Memory B cell (primary cell): ENCODE measurements at regions not wholly inside any gene's neighbourhood (a gene's known extent, or its start where the extent isn't known, plus 50 kb on each side); places are given as distances from the start of the nearest gene placed in this dataset.

Experiments used
- ATAC-seq: fragments of 150-1000 bp; cut with Tn5 transposase; 2 replicates; pipeline ENCODE4 v1.10.0; 2021; ENCODE audit warnings: low read depth, mild to moderate bottlenecking, moderate library complexity
- DNase-seq, 2 donors: peaks; one replicate each; pipeline ENCODE4 v3.0.0; 2022; ENCODE audit warnings: low spot score in 2 of 2
- H3K27ac Mint-ChIP-seq: one replicate; pipeline ENCODE4 v1.8.0; 2022; ENCODE audit warnings: mild to moderate bottlenecking, moderate library complexity, mixed read lengths
- H3K27me3 Mint-ChIP-seq: one replicate; pipeline ENCODE4 v1.8.0; 2022; ENCODE audit warnings: mixed read lengths
- H3K36me3 Mint-ChIP-seq: one replicate; pipeline ENCODE4 v1.8.0; 2022; ENCODE audit warnings: mild to moderate bottlenecking, mixed read lengths
- H3K4me1 Mint-ChIP-seq: one replicate; pipeline ENCODE4 v1.8.0; 2022; ENCODE audit warnings: mixed read lengths
- H3K4me3 Mint-ChIP-seq: one replicate; pipeline ENCODE4 v1.8.0; 2022; ENCODE audit warnings: mild to moderate bottlenecking, moderate library complexity, mixed read lengths
- H3K9me3 Mint-ChIP-seq: one replicate; pipeline ENCODE4 v1.8.0; 2022; ENCODE audit warnings: mixed read lengths

DNA sequence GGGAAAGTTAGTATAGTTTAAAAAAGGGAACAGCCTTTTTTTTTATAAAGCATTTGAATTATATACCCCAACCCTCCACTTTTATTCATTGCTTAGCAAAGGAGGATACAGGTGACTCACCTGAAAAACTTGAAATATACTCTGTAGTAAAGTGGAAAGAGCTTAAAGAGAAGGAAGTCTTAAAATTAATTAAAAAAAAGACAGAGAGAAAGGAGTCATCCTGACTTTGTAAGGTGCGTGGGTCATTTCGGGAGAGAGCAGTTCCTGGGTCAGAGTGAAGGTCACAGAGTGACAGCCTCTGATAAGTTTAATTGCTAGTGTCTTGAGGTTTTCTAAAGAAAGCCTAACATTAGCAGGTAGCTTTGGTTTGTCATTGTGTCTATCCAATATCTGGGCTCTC lies 310.3 kb downstream of the KLF5 start:
- Mint-ChIP-seq H3K36me3 (no peaks in the 10 kb centered on the region), H3K4me3 (no peak overlapping the region), H3K9me3 (no peaks in the 10 kb centered on the region), H3K27me3 (no peaks in the 10 kb centered on the region), H3K27ac (no peak overlapping the region), H3K4me1 (no peaks in the 10 kb centered on the region)
- no peak for ATAC-seq
- no peak for DNase-seq

DNA sequence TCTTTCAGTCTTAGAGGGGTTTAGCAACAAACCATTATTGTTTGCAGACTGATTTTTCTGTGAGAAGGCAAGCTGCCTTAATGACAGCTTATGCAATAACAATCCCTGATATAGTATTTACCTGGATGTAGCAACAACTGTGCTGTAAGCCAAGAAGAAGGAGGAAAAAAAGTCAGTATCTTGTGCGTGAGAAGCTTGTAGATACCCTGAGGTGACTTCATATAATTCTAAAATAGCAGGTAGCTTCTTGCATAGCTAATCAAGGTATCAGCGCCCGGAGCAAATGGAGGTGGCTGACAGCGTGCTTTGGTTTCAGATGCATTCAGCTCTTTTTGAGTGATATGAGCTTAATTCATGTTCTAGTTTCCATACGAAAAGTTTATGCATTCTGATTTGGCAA lies 309.8 kb downstream of the KLF5 start:
- H3K27ac Mint-ChIP-seq, result no peak overlapping the region
- H3K36me3 Mint-ChIP-seq, result no peaks in the 10 kb centered on the region
- no peaks in the 10 kb centered on the region for H3K9me3 Mint-ChIP-seq
- ATAC-seq, result no peak
- H3K4me1 Mint-ChIP-seq, result no peaks in the 10 kb centered on the region
- no peak overlapping the region for H3K4me3 Mint-ChIP-seq
- no peak for DNase-seq
- H3K27me3 Mint-ChIP-seq, result no peaks in the 10 kb centered on the region

- Mint-ChIP-seq H3K4me1 (no peaks in the 10 kb centered on the region), H3K36me3 (no peaks in the 10 kb centered on the region), H3K27me3 (no peaks in the 10 kb centered on the region), H3K9me3 (no peaks in the 10 kb centered on the region), H3K27ac (no peak overlapping the region), H3K4me3 (no peak overlapping the region)
- no peak for ATAC-seq
- no peak for DNase-seq
These were observed 309.1 kb downstream of the KLF5 start for GRCh38 chr13:73367886-73368285.

GRCh38 chr13:73366241-73366640 lies 307.4 kb downstream of the KLF5 start:
- no peaks in the 10 kb centered on the region for H3K4me1 Mint-ChIP-seq
- DNase-seq (no peak), ATAC-seq (no peak)
- H3K9me3 Mint-ChIP-seq, result no peaks in the 10 kb centered on the region
- H3K27ac Mint-ChIP-seq, result no peak overlapping the region
- H3K27me3 Mint-ChIP-seq, result no peaks in the 10 kb centered on the region
- H3K4me3 Mint-ChIP-seq, result no peak overlapping the region
- H3K36me3 Mint-ChIP-seq, result no peaks in the 10 kb centered on the region

DNA sequence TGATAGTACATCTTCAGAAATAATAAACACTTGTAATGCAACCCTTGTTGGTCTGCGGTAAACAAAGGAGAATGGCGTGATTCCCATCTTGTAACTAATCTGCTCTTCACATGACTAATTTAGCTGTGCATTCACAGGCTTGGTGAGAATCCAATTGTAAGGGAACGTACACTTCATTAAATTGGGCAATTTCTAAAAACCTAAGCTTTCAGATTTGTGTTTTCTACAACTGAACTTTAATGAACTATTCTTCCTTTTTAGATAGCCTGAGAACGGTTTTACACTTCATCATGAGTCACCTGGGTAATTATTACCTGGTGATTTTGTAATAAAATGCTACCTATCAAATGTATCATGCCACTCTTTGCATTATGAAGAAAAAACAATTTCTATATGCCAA lies 306.9 kb downstream of the KLF5 start:
- no peak for DNase-seq
- H3K4me3 Mint-ChIP-seq, result no peak overlapping the region
- H3K4me1 Mint-ChIP-seq, result no peaks in the 10 kb centered on the region

GRCh38 chr13:73365252-73365651 lies 306.4 kb downstream of the KLF5 start:
- H3K9me3 Mint-ChIP-seq, result no peaks in the 10 kb centered on the region
- H3K27ac Mint-ChIP-seq, result no peak overlapping the region
- H3K4me1 Mint-ChIP-seq, result no peaks in the 10 kb centered on the region
- no peak overlapping the region for H3K4me3 Mint-ChIP-seq
- H3K27me3 Mint-ChIP-seq, result no peaks in the 10 kb centered on the region
- no peaks in the 10 kb centered on the region for H3K36me3 Mint-ChIP-seq
- no peak for DNase-seq
- ATAC-seq, result no peak

More for the DNA sequence above, 306.9 kb downstream of the KLF5 start:
- Mint-ChIP-seq H3K27me3 (no peaks in the 10 kb centered on the region), H3K27ac (no peak overlapping the region), H3K36me3 (no peaks in the 10 kb centered on the region), H3K9me3 (no peaks in the 10 kb centered on the region)
- no peak for ATAC-seq

GRCh38 chr13:73364736-73365135 lies 305.9 kb downstream of the KLF5 start:
- Mint-ChIP-seq H3K4me3 (no peak overlapping the region), H3K27me3 (no peaks in the 10 kb centered on the region), H3K4me1 (no peaks in the 10 kb centered on the region), H3K27ac (no peak overlapping the region), H3K36me3 (no peaks in the 10 kb centered on the region), H3K9me3 (no peaks in the 10 kb centered on the region)
- ATAC-seq, result no peak
- no peak for DNase-seq

DNA sequence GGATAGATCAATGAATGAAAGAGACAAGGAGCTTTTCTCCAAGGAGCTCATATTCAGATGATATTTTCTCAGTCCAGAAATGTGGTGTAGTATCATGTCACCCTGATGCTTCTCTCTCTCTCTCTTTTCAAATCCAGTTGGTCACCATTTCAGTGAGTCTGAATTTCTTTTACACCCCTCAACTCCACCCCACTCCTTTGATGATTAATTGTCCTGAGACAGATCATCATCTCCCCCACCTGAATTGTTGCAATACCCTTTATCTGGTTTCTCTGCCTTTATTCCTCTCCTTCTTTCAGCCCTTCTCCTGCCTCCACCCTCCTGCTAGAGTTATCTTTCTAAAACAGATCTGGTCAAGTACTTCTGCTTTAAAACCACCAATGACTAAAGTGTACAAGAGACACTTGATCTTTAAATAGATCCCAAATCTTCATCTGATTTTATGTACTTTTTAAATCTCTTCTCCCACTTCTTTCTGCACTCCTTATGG lies 299.8 kb downstream of the KLF5 start:
- Mint-ChIP-seq H3K27ac (no peak overlapping the region), H3K4me1 (no peaks in the 10 kb centered on the region), H3K9me3 (peaks cover 4% of the 10 kb centered on the region), H3K4me3 (no peak overlapping the region), H3K27me3 (no peaks in the 10 kb centered on the region), H3K36me3 (no peaks in the 10 kb centered on the region)
- ATAC-seq, result no peak
- DNase-seq, result no peak

- no peak for DNase-seq
- Mint-ChIP-seq H3K36me3 (no peaks in the 10 kb centered on the region), H3K27me3 (no peaks in the 10 kb centered on the region), H3K9me3 (peaks cover 4% of the 10 kb centered on the region), H3K4me1 (no peaks in the 10 kb centered on the region), H3K4me3 (no peak overlapping the region), H3K27ac (no peak overlapping the region)
- ATAC-seq, result no peak
These were observed 296.3 kb downstream of the KLF5 start for GRCh38 chr13:73355134-73355533.

GRCh38 chr13:73351730-73352129 lies 292.9 kb downstream of the KLF5 start:
- Mint-ChIP-seq H3K9me3 (peaks cover 1% of the 10 kb centered on the region), H3K27me3 (no peaks in the 10 kb centered on the region), H3K27ac (no peak overlapping the region), H3K4me3 (no peak overlapping the region), H3K4me1 (no peaks in the 10 kb centered on the region), H3K36me3 (no peaks in the 10 kb centered on the region)
- DNase-seq (no peak), ATAC-seq (no peak)

DNA sequence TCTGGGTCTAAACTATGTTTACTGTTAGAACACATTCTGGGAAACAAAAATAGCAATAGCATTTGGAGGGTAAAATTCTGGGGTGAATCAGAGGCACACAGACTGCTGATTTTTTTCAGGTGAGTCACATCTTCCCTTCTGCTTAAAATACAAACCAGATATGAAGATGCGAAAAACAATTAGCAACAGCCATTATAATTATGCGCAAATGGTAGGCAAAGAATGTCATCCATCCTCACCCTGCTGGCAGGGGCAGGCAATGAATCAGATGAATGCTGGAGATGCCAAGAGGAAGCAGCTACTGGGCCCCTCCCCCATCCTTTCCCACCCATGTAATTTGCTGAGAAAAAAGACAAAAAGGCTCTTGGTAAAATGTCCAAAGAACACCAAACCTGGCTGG lies 282.9 kb downstream of the KLF5 start:
- H3K27me3 Mint-ChIP-seq, result no peaks in the 10 kb centered on the region
- no peaks in the 10 kb centered on the region for H3K9me3 Mint-ChIP-seq
- no peak overlapping the region for H3K27ac Mint-ChIP-seq
- no peaks in the 10 kb centered on the region for H3K4me1 Mint-ChIP-seq
- H3K4me3 Mint-ChIP-seq, result no peak overlapping the region
- no peak for ATAC-seq
- no peaks in the 10 kb centered on the region for H3K36me3 Mint-ChIP-seq
- no peak for DNase-seq

DNA sequence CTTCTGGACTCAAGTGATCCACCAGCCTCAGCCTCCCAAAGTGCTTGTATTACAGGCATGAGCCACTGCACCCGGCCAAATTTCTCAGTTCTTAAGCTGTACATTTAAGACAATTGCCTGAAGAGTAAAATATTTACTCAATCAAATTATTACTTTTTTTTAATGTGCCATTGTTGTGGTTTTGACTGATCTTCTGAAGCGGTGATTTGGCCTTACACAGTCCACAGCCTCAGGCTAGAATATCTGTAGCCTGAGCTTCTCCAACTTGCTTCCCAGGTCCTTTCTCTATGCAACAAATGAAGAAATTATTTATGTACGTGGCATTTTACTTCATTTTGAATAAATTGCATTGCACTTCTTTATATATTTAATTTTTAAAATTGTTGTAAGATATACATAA lies 281.3 kb downstream of the KLF5 start:
- H3K4me3 Mint-ChIP-seq, result no peak overlapping the region
- H3K27me3 Mint-ChIP-seq, result no peaks in the 10 kb centered on the region
- H3K36me3 Mint-ChIP-seq, result no peaks in the 10 kb centered on the region
- no peaks in the 10 kb centered on the region for H3K9me3 Mint-ChIP-seq
- DNase-seq (no peak), ATAC-seq (no peak)
- no peaks in the 10 kb centered on the region for H3K4me1 Mint-ChIP-seq
- no peak overlapping the region for H3K27ac Mint-ChIP-seq

DNA sequence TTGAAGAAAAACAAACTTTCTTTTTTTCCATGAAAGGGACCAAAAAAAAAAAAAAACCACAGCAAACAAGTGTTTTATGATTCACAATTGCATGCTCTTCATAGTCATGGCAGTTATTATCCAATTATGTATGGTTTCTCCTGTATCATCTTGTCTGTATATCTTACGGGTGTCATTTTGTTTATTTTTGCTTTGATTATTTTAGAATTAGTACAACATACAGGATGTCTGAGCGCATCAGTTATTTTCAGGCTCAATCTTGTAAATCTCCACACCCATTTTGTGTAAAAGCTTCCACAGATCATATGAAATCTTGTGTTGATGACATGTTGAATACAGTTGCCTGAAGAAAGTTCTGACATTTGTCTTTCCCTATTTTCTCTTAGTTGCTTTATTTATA lies 280.3 kb downstream of the KLF5 start:
- ATAC-seq (no peak), DNase-seq (no peak)
- Mint-ChIP-seq H3K4me3 (no peak overlapping the region), H3K9me3 (no peaks in the 10 kb centered on the region), H3K4me1 (no peaks in the 10 kb centered on the region), H3K27ac (no peak overlapping the region), H3K36me3 (no peaks in the 10 kb centered on the region), H3K27me3 (no peaks in the 10 kb centered on the region)

DNA sequence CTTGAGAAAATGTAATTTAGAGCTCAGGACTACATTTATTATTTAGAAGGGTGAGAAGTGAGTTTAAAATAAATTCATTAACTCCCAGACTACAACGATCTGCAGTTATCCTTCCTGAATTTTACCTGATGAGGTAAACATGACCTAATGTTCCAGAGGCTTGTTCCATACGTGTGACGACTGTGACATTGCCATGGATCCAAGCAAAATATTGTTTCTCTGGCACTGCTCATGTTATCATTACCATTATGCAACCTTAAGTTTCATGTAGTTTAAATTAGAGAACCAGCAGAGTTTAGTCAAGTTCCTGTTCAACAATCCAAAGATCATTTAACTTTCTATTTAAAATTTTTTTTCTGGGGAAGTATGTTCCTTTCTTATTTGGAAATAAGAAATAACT lies 279.6 kb downstream of the KLF5 start:
- H3K27ac Mint-ChIP-seq, result no peak overlapping the region
- ATAC-seq (no peak), DNase-seq (no peak)
- no peaks in the 10 kb centered on the region for H3K27me3 Mint-ChIP-seq
- H3K36me3 Mint-ChIP-seq, result no peaks in the 10 kb centered on the region
- no peaks in the 10 kb centered on the region for H3K4me1 Mint-ChIP-seq
- H3K4me3 Mint-ChIP-seq, result no peak overlapping the region
- H3K9me3 Mint-ChIP-seq, result no peaks in the 10 kb centered on the region

- no peak overlapping the region for H3K27ac Mint-ChIP-seq
- no peaks in the 10 kb centered on the region for H3K9me3 Mint-ChIP-seq
- ATAC-seq, result no peak
- no peak for DNase-seq
- no peak overlapping the region for H3K4me3 Mint-ChIP-seq
- H3K27me3 Mint-ChIP-seq, result no peaks in the 10 kb centered on the region
- H3K4me1 Mint-ChIP-seq, result no peaks in the 10 kb centered on the region
- H3K36me3 Mint-ChIP-seq, result no peaks in the 10 kb centered on the region
These were observed 278.7 kb downstream of the KLF5 start for GRCh38 chr13:73337532-73337931.

GRCh38 chr13:73336773-73337172 lies 278.0 kb downstream of the KLF5 start:
- Mint-ChIP-seq H3K9me3 (no peaks in the 10 kb centered on the region), H3K27ac (no peak overlapping the region), H3K27me3 (no peaks in the 10 kb centered on the region), H3K4me1 (no peaks in the 10 kb centered on the region), H3K36me3 (no peaks in the 10 kb centered on the region), H3K4me3 (no peak overlapping the region)
- ATAC-seq (no peak), DNase-seq (no peak)
